PC-3 (cell line): ENCODE measurements at regions not wholly inside any gene's neighbourhood (a gene's known extent, or its start where the extent isn't known, plus 50 kb on each side); places are given as distances from the start of the nearest gene placed in this dataset.

Experiments
- CTCF ChIP-seq: fragments of 300-600 bp; sonication (generic); conservative IDR thresholded peaks from 2 replicates; pipeline ENCODE4 v1.5.1; 2017; ENCODE audit warnings: antibody characterized with exemption, low read depth, mild to moderate bottlenecking, low read length
- EZH2 ChIP-seq: fragments of 300-600 bp; sonication (generic); IDR thresholded peaks from one replicate; pipeline ENCODE4 v1.6.1; 2017; ENCODE audit warnings: antibody characterized with exemption, mild to moderate bottlenecking, low read length; ENCODE audit not compliant: unreplicated experiment

- TF ChIP-seq CTCF: no peak
- TF ChIP-seq EZH2: no peak
Measured at GRCh38 chr5:17069995-17070511, 134.0 kb upstream of the MYO10 start.
